Spleen (tissue), 11 donors: ENCODE measurements at regions not wholly inside any gene's neighbourhood (a gene's known extent, or its start where the extent isn't known, plus 50 kb on each side); places are given as distances from the start of the nearest gene placed in this dataset.

Experiments
- DNase-seq: peaks from one replicate; pipeline ENCODE4 v3.0.0-alpha.2; 2020
- H3K27ac ChIP-seq, 8 donors: fragments of 200-600 bp; sonication (generic) in 7 of 8; 1 replicate in 4 of 8; 2 replicates in 4 of 8; pipeline versions ENCODE4 v1.5.0 to v1.8.0; 2016 to 2021; ENCODE audit warnings: inconsistent platforms in 4 of 8, mild to moderate bottlenecking in 4 of 8, moderate library complexity in 1 of 8
- H3K27me3 ChIP-seq, 7 donors: fragments of 200-600 bp; sonication (generic) in 6 of 7; replicated peaks in 1 of 7; 1 replicate in 4 of 7; 2 replicates in 3 of 7; pipeline versions ENCODE4 v1.5.0 to v1.8.0; 2016 to 2021; ENCODE audit warnings: inconsistent platforms in 3 of 7, mild to moderate bottlenecking in 1 of 7
- H3K36me3 ChIP-seq, 6 donors: fragments of 200-600 bp; sonication (generic) in 5 of 6; 1 replicate in 4 of 6; 2 replicates in 2 of 6; pipeline versions ENCODE4 v1.5.0 to v1.8.0; 2016 to 2021; ENCODE audit warnings: inconsistent platforms in 2 of 6
- H3K4me1 ChIP-seq, 6 donors: fragments of 200-600 bp; sonication (generic) in 5 of 6; 1 replicate in 3 of 6; 2 replicates in 3 of 6; pipeline versions ENCODE4 v1.5.0 to v1.8.0; 2016 to 2021; ENCODE audit warnings: inconsistent platforms in 3 of 6
- H3K4me3 ChIP-seq, 8 donors: fragments of 200-600 bp; sonication (generic) in 7 of 8; 1 replicate in 4 of 8; 2 replicates in 4 of 8; pipeline versions ENCODE4 v1.5.0 to v1.8.0; 2016 to 2021; ENCODE audit warnings: inconsistent platforms in 4 of 8, mild to moderate bottlenecking in 4 of 8, moderate library complexity in 2 of 8
- H3K9me3 ChIP-seq, 8 donors: fragments of 200-600 bp; sonication (generic) in 7 of 8; 1 replicate in 4 of 8; 2 replicates in 4 of 8; pipeline versions ENCODE4 v1.5.0 to v1.8.0; 2016 to 2021; ENCODE audit warnings: inconsistent platforms in 4 of 8
- CTCF ChIP-seq, 11 experiments: fragments of 200-600 bp in 7 of 11; fragments of 450-650 bp in 4 of 11; sonication (generic) in 4 of 11; IDR thresholded peaks in 8 of 11; conservative IDR thresholded peaks in 3 of 11; 1 replicate in 7 of 11; 2 replicates in 4 of 11; pipeline versions ENCODE4 v1.4.0 to v1.8.0; 2016 to 2021; ENCODE audit warnings: antibody characterized with exemption in 11 of 11, inconsistent platforms in 4 of 11, mild to moderate bottlenecking in 1 of 11
- POLR2A ChIP-seq, 3 donors: fragments of 450-650 bp; IDR thresholded peaks; one replicate each; pipeline ENCODE4 v1.5.1; 2017; ENCODE audit warnings: antibody characterized with exemption in 3 of 3, mild to moderate bottlenecking in 1 of 3
- POLR2AphosphoS5 ChIP-seq, 3 donors: sonication (generic); formaldehyde crosslinking; IDR thresholded peaks; one replicate each; pipeline ENCODE4 v1.5.1; 2017; ENCODE audit warnings: antibody characterized with exemption in 3 of 3
- WGBS, 5 donors: extraction: QIAGEN DNeasy Blood & Tissue Kit in 3 of 5; methylation state at CpG; one replicate each; pipeline versions ENCODE4 v1.1.5 to v1.1.7; 2013 to 2018; 5-methylcytosine and 5-hydroxymethylcytosine counted together
- intact Hi-C: fragments of 100-400 bp; cut with DNase I; formaldehyde crosslinking; loops from one replicate; pipeline ENCODE4 v1.15.0; 2023; ENCODE audit warnings: low total_unique reads
- donor health status: healthy with polysubstance abuse.
- donor health status: DM: no; HTN: no; CAD: no; lungs with moderate emphysema.
- donor health status: DM: no; HTN: no; CAD: no.
- donor health status: Bipolar disorder and iron deficiency.
- donor health status: healthy.
- donor health status: DM: no; HTN: no; CAD: no.
- donor health status: DM: yes; HTN: yes; CAD: no.

GRCh38 chr5:87116825-87117512 lies 150.7 kb upstream of the RASA1 start:
- Histone ChIP-seq H3K36me3 (no peaks in the 10 kb centered on the region), H3K4me1 (peaks cover 15 to 48% (median 18%) of the 10 kb centered on the region in 6 donors), H3K4me3 (no peak overlapping the region), H3K27ac (no peak overlapping the region), H3K9me3 (no peaks in the 10 kb centered on the region), H3K27me3 (no peaks in the 10 kb centered on the region)
- intact Hi-C loops = no loop called here
- 86 to 94% (median 90%) methylated on average over 2 of the region's 2 CpGs for WGBS, 5 donors
- TF ChIP-seq CTCF (IDR thresholded peaks at IDR 0.05 in 8 of 11, conservative IDR thresholded peaks at IDR 0.05 in 3 of 11) (no peak), POLR2AphosphoS5 (IDR thresholded peaks at IDR 0.05) (no peak), POLR2A (IDR thresholded peaks at IDR 0.05) (no peak)
- no peak for DNase-seq

GRCh38 chr5:87119588-87119987 lies 148.1 kb upstream of the RASA1 start:
- Histone ChIP-seq H3K4me1 (peaks cover 15 to 49% (median 23%) of the 10 kb centered on the region in 6 donors), H3K4me3 (no peak overlapping the region), H3K27me3 (no peaks in the 10 kb centered on the region), H3K27ac (peak overlapping the region in 3 of 8 donors; percentile 75 to 84 (median 76)), H3K9me3 (no peaks in the 10 kb centered on the region), H3K36me3 (no peaks in the 10 kb centered on the region)
- 95 to 97% (median 96%) methylated on average over 3 of the region's 3 CpGs for WGBS, 5 donors
- DNase-seq = no peak
- no peak for TF ChIP-seq POLR2A (IDR thresholded peaks at IDR 0.05)
- TF ChIP-seq POLR2AphosphoS5 (IDR thresholded peaks at IDR 0.05) = no peak
- no peak for TF ChIP-seq CTCF (IDR thresholded peaks at IDR 0.05 in 8 of 11, conservative IDR thresholded peaks at IDR 0.05 in 3 of 11)
- intact Hi-C loops = no loop called here

GRCh38 chr5:87120518-87121303 lies 147.0 kb upstream of the RASA1 start:
- Histone ChIP-seq H3K9me3 (no peaks in the 10 kb centered on the region), H3K36me3 (no peaks in the 10 kb centered on the region), H3K4me1 (peaks cover 15 to 49% (median 23%) of the 10 kb centered on the region in 6 donors), H3K27me3 (no peaks in the 10 kb centered on the region), H3K4me3 (no peak overlapping the region), H3K27ac (peak overlapping the region; percentile 15 to 84 (median 64))
- intact Hi-C loops = no loop called here
- WGBS, 5 donors = 30 to 36% (median 30%) methylated on average over 2 of the region's 2 CpGs
- no peak for TF ChIP-seq POLR2AphosphoS5 (IDR thresholded peaks at IDR 0.05)
- no peak for TF ChIP-seq POLR2A (IDR thresholded peaks at IDR 0.05)
- no peak for TF ChIP-seq CTCF (IDR thresholded peaks at IDR 0.05 in 8 of 11, conservative IDR thresholded peaks at IDR 0.05 in 3 of 11)
- no peak for DNase-seq
